ENCODE measurements at regions not wholly inside any gene's neighbourhood (a gene's known extent, or its start where the extent isn't known, plus 50 kb on each side); places are given as distances from the start of the nearest gene placed in this dataset.
"Not testable (repeated sequence)": the region's sequence is repeated elsewhere in the genome, so short reads cannot be mapped to it uniquely, and the experiment has no call there.

DNA sequence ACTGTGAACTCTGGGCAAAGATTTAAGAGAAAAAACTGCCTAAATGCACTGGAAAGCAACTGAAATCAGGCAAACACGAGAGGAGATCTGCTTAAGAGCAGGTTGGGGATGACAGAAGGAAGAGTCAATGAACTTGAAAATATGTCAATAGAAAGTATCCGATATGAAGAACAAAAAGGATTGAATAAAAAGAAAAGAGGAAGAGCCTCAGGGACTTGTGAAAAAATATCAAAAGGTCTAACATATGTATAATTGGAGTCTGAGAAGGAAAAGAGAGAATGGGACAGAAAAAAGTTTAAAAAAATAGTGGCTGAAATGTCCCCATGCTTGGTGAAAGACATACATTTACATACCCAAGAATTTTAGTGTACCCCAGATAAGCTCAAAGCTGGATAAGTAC is 195.5 kb downstream of the COPRS start:
- H3K4me3 Mint-ChIP-seq: no peak overlapping the region

DNA sequence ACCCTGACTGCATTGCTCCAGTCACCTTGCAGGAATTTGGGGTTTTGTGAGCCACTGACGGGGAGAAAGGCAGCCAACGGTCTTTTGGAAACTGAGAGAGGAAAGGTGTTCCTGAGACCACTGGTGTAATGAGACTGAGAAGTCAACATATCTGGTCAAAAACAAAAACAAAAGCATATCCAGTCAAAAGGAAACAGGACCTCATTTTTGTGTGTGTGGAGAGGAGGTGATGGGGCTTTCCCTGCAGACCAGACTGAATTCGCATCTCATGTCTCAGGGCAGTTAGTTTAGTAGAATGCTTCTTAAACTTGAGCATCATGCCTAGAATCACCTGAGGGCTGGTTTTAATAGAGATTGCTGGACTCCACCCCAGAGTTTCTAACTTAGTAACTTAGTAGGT is 198.4 kb downstream of the COPRS start:
- Mint-ChIP-seq H3K27me3 (peaks cover 14% of the 10 kb centered on the region), H3K27ac (no peak overlapping the region), H3K9me3 (peaks cover 12% of the 10 kb centered on the region), H3K4me3 (no peak overlapping the region), H3K36me3 (no peaks in the 10 kb centered on the region), H3K4me1 (no peaks in the 10 kb centered on the region)
- CTCF ChIA-PET: no interaction called here
- no peak for DNase-seq

More for the DNA sequence above, 195.5 kb downstream of the COPRS start:
- H3K36me3 Mint-ChIP-seq: no peaks in the 10 kb centered on the region
- DNase-seq: no peak
- CTCF ChIA-PET: no interaction called here
- peaks cover 15% of the 10 kb centered on the region for H3K9me3 Mint-ChIP-seq
- H3K27ac Mint-ChIP-seq: no peak overlapping the region
- peaks cover 9% of the 10 kb centered on the region for H3K27me3 Mint-ChIP-seq
- no peaks in the 10 kb centered on the region for H3K4me1 Mint-ChIP-seq

GRCh38 chr17:31657876-31658275 is 201.2 kb downstream of the COPRS start:
- CTCF ChIA-PET: no interaction called here
- no peak overlapping the region for H3K27ac Mint-ChIP-seq
- H3K27me3 Mint-ChIP-seq: peaks cover 19% of the 10 kb centered on the region
- DNase-seq: no peak
- peaks cover 3% of the 10 kb centered on the region for H3K9me3 Mint-ChIP-seq
- no peak overlapping the region for H3K4me3 Mint-ChIP-seq
- H3K4me1 Mint-ChIP-seq: no peaks in the 10 kb centered on the region
- no peaks in the 10 kb centered on the region for H3K36me3 Mint-ChIP-seq

DNA sequence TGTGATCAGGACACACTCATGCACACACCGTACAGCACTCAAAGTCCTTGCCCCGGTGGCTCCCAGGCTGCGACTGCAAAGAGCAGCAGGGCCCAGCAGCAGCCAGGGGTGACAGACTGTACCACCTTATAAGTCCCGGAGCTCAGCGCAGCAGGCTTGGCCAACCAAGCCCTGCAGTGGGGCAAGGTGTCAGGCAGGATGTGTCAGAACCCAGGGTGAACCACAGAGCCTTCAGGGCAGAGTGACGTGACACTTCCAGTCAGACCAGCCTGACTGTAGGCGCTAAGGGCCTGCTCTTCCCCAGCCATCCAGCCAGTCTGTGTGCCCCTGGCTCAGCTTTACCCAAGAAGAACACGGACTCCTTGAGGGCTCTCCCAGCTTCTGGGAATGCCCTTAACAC is 204.1 kb downstream of the COPRS start:
- Mint-ChIP-seq H3K4me1 (no peaks in the 10 kb centered on the region), H3K9me3 (no peaks in the 10 kb centered on the region), H3K36me3 (no peaks in the 10 kb centered on the region), H3K27ac (no peak overlapping the region), H3K4me3 (no peak overlapping the region), H3K27me3 (peaks cover 18% of the 10 kb centered on the region)
- CTCF ChIA-PET: no interaction called here
- no peak for DNase-seq

- no peak for DNase-seq
- Mint-ChIP-seq H3K4me1 (no peaks in the 10 kb centered on the region), H3K4me3 (no peak overlapping the region), H3K36me3 (no peaks in the 10 kb centered on the region), H3K27ac (no peak overlapping the region), H3K27me3 (peaks cover 18% of the 10 kb centered on the region), H3K9me3 (no peaks in the 10 kb centered on the region)
- CTCF ChIA-PET: no interaction called here
Observed at GRCh38 chr17:31653691-31654090, 205.4 kb downstream of the COPRS start.

GRCh38 chr17:31650756-31651520 is 208.1 kb downstream of the COPRS start:
- H3K9me3 Mint-ChIP-seq: peaks cover 2% of the 10 kb centered on the region
- no peak for DNase-seq
- H3K4me3 Mint-ChIP-seq: no peak overlapping the region
- H3K36me3 Mint-ChIP-seq: no peaks in the 10 kb centered on the region
- H3K4me1 Mint-ChIP-seq: no peaks in the 10 kb centered on the region
- CTCF ChIA-PET: interaction anchor here (0.7 kb wide), 1 partner anchor 1045 kb away, joined by 3 read pairs; no protein-coding TSS in a partner anchor
- H3K27me3 Mint-ChIP-seq: peaks cover 12% of the 10 kb centered on the region
- no peak overlapping the region for H3K27ac Mint-ChIP-seq

- no peak for DNase-seq
- Mint-ChIP-seq H3K4me3 (no peak overlapping the region), H3K27me3 (peaks cover 20% of the 10 kb centered on the region), H3K4me1 (no peaks in the 10 kb centered on the region), H3K36me3 (no peaks in the 10 kb centered on the region), H3K27ac (no peak overlapping the region), H3K9me3 (peaks cover 7% of the 10 kb centered on the region)
- CTCF ChIA-PET: no interaction called here
Observed at GRCh38 chr17:31649302-31649701, 209.7 kb downstream of the COPRS start.

- Mint-ChIP-seq H3K27ac (no peak overlapping the region), H3K4me3 (no peak overlapping the region), H3K4me1 (no peaks in the 10 kb centered on the region), H3K9me3 (peaks cover 9% of the 10 kb centered on the region), H3K36me3 (no peaks in the 10 kb centered on the region), H3K27me3 (peaks cover 15% of the 10 kb centered on the region)
- no peak for DNase-seq
- CTCF ChIA-PET: no interaction called here
Observed at GRCh38 chr17:31647661-31648060, 211.4 kb downstream of the COPRS start.

GRCh38 chr17:31646642-31647041 is 212.4 kb downstream of the COPRS start:
- H3K27me3 Mint-ChIP-seq: peaks cover 15% of the 10 kb centered on the region
- no peaks in the 10 kb centered on the region for H3K36me3 Mint-ChIP-seq
- H3K9me3 Mint-ChIP-seq: peaks cover 9% of the 10 kb centered on the region
- no peak overlapping the region for H3K4me3 Mint-ChIP-seq
- no peak overlapping the region for H3K27ac Mint-ChIP-seq
- DNase-seq: no peak
- CTCF ChIA-PET: no interaction called here
- no peaks in the 10 kb centered on the region for H3K4me1 Mint-ChIP-seq

GRCh38 chr17:31645351-31645750 is 213.7 kb downstream of the COPRS start:
- Mint-ChIP-seq H3K4me3 (no peak overlapping the region), H3K4me1 (no peaks in the 10 kb centered on the region), H3K9me3 (peaks cover 11% of the 10 kb centered on the region), H3K36me3 (no peaks in the 10 kb centered on the region), H3K27ac (no peak overlapping the region), H3K27me3 (peaks cover 15% of the 10 kb centered on the region)
- CTCF ChIA-PET: no interaction called here
- no peak for DNase-seq

- Mint-ChIP-seq H3K27me3 (peaks cover 11% of the 10 kb centered on the region), H3K9me3 (peaks cover 2% of the 10 kb centered on the region), H3K4me3 (no peak overlapping the region), H3K4me1 (no peaks in the 10 kb centered on the region), H3K36me3 (no peaks in the 10 kb centered on the region), H3K27ac (no peak overlapping the region)
- DNase-seq: no peak
- CTCF ChIA-PET: no interaction called here
Observed at GRCh38 chr17:31631766-31632165, 227.3 kb downstream of the COPRS start.

- H3K4me3 Mint-ChIP-seq, H3K4me1 Mint-ChIP-seq, H3K9me3 Mint-ChIP-seq, DNase-seq, CTCF ChIA-PET, H3K36me3 Mint-ChIP-seq: not testable (repeated sequence)
- Mint-ChIP-seq H3K27ac (peak overlapping the region; percentile 35), H3K27me3 (peaks cover 13% of the 10 kb centered on the region)
Observed at GRCh38 chr17:31630866-31631265, 228.2 kb downstream of the COPRS start.

GRCh38 chr17:31629696-31630470 is 229.2 kb downstream of the COPRS start:
- peaks cover 13% of the 10 kb centered on the region for H3K27me3 Mint-ChIP-seq
- H3K4me3 Mint-ChIP-seq: no peak overlapping the region
- no peaks in the 10 kb centered on the region for H3K9me3 Mint-ChIP-seq
- no peak overlapping the region for H3K27ac Mint-ChIP-seq
- no peaks in the 10 kb centered on the region for H3K36me3 Mint-ChIP-seq
- DNase-seq: no peak
- no peaks in the 10 kb centered on the region for H3K4me1 Mint-ChIP-seq
- CTCF ChIA-PET: no interaction called here

- DNase-seq: no peak
- H3K27ac Mint-ChIP-seq: no peak overlapping the region
- H3K9me3 Mint-ChIP-seq: no peaks in the 10 kb centered on the region
- peaks cover 13% of the 10 kb centered on the region for H3K27me3 Mint-ChIP-seq
- CTCF ChIA-PET: no interaction called here
- no peaks in the 10 kb centered on the region for H3K4me1 Mint-ChIP-seq
- H3K4me3 Mint-ChIP-seq: no peak overlapping the region
- no peaks in the 10 kb centered on the region for H3K36me3 Mint-ChIP-seq
Observed at GRCh38 chr17:31627960-31628359, 231.1 kb downstream of the COPRS start.

- H3K9me3 Mint-ChIP-seq: peaks cover 1% of the 10 kb centered on the region
- no peak for DNase-seq
- H3K36me3 Mint-ChIP-seq: no peaks in the 10 kb centered on the region
- CTCF ChIA-PET: no interaction called here
- H3K27me3 Mint-ChIP-seq: peaks cover 12% of the 10 kb centered on the region
- H3K27ac Mint-ChIP-seq: no peak overlapping the region
- no peak overlapping the region for H3K4me3 Mint-ChIP-seq
- no peaks in the 10 kb centered on the region for H3K4me1 Mint-ChIP-seq
Observed at GRCh38 chr17:31623990-31624389, 232.5 kb downstream of the RAB11FIP4 start.
